HG02610 (cell line): ENCODE measurements at regions not wholly inside any gene's neighbourhood (a gene's known extent, or its start where the extent isn't known, plus 50 kb on each side); places are given as distances from the start of the nearest gene placed in this dataset.

Experiments used
- ATAC-seq: cut with Tn5 transposase; IDR thresholded peaks from one replicate; pipeline ENCODE4 v1.9.1; 2021; ENCODE audit warnings: mild to moderate bottlenecking, moderate library complexity; ENCODE audit not compliant: unreplicated experiment

GRCh38 chr5:4363045-4363444 is 767.4 kb downstream of the IRX1 start:
- ATAC-seq = no peak

GRCh38 chr5:4366628-4367027 is 771.0 kb downstream of the IRX1 start:
- ATAC-seq = no peak

- ATAC-seq = no peak
Observed at GRCh38 chr5:4370218-4370617, 769.9 kb upstream of the ADAMTS16 start.

GRCh38 chr5:4372481-4372880 is 767.6 kb upstream of the ADAMTS16 start:
- no peak for ATAC-seq

- ATAC-seq = no peak
Observed at GRCh38 chr5:4373051-4373820, 766.9 kb upstream of the ADAMTS16 start.

GRCh38 chr5:4374866-4375265 is 765.3 kb upstream of the ADAMTS16 start:
- no peak for ATAC-seq

GRCh38 chr5:4375640-4376039 is 764.5 kb upstream of the ADAMTS16 start:
- no peak for ATAC-seq

- no peak for ATAC-seq
Observed at GRCh38 chr5:4383102-4383501, 757.0 kb upstream of the ADAMTS16 start.

GRCh38 chr5:4383518-4384198 is 756.5 kb upstream of the ADAMTS16 start:
- ATAC-seq = no peak

- no peak for ATAC-seq
Observed at GRCh38 chr5:4384649-4385048, 755.5 kb upstream of the ADAMTS16 start.

GRCh38 chr5:4386152-4386551 is 754.0 kb upstream of the ADAMTS16 start:
- no peak for ATAC-seq

GRCh38 chr5:4387290-4387689 is 752.8 kb upstream of the ADAMTS16 start:
- no peak for ATAC-seq

- no peak for ATAC-seq
Observed at GRCh38 chr5:4395752-4396151, 744.4 kb upstream of the ADAMTS16 start.

- ATAC-seq = no peak
Observed at GRCh38 chr5:4405614-4406219, 734.4 kb upstream of the ADAMTS16 start.

- ATAC-seq = no peak
Observed at GRCh38 chr5:4410151-4410550, 730.0 kb upstream of the ADAMTS16 start.

GRCh38 chr5:4411664-4412063 is 728.5 kb upstream of the ADAMTS16 start:
- no peak for ATAC-seq

- ATAC-seq = no peak
Observed at GRCh38 chr5:4413996-4414395, 726.1 kb upstream of the ADAMTS16 start.

- no peak for ATAC-seq
Observed at GRCh38 chr5:4418084-4418483, 722.0 kb upstream of the ADAMTS16 start.

GRCh38 chr5:4419281-4419680 is 720.8 kb upstream of the ADAMTS16 start:
- ATAC-seq = no peak

- no peak for ATAC-seq
Observed at GRCh38 chr5:4420177-4420576, 720.0 kb upstream of the ADAMTS16 start.

- no peak for ATAC-seq
Observed at GRCh38 chr5:4420681-4421080, 719.4 kb upstream of the ADAMTS16 start.

- ATAC-seq = no peak
Observed at GRCh38 chr5:4422247-4422646, 717.9 kb upstream of the ADAMTS16 start.
